T-helper 9 cell (primary cell): ENCODE measurements at regions not wholly inside any gene's neighbourhood (a gene's known extent, or its start where the extent isn't known, plus 50 kb on each side); places are given as distances from the start of the nearest gene placed in this dataset.
"Not testable (repeated sequence)": the region's sequence is repeated elsewhere in the genome, so short reads cannot be mapped to it uniquely, and the experiment has no call there.

ENCODE experiments used
- DNase-seq: peaks from one replicate; pipeline ENCODE4 v3.0.0-alpha.2; 2020

DNA sequence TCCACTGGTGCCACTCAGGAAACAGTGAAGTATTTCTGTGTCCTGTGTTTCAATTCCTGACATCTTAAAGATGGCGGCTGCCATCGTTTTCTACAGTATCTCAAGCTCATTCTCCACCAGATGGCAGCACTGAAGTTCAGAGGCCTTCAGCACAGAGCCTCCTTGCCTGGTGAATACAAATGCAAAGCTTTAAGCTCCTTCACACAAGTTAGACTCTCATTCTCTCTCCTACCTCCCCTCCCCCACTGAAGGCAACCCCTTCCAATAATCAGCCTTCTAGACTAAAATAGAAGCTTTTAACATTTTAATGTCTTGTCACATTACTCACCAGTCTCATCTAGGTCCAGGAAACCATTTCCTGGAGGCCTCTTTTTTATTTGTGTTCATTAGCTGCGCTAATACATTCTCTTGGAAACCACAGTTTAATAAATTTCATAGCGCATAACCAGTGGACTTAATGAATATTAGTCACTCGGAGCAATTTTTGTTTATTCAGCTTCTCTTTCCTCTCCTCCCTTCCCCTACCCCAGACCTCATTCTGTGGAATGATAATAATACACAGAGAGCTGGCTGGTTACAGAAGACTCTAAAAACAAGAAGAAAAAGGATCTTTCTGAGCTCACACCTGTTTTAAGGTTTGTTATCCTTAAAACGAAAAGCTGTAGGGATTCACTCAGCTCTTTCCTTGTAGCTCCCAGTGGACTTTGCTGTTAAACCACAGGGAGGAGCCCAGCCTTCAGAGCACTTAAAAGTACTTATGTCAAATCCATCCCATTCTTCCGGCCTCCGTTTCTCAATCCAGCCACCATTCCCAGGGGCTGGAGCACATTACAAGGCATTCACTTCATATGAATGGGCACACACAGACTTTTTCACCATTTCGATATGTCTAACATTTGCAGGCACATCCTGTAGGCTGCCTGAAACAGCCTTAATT, 384.9 kb downstream of the HLX start:
- peak; percentile 18 for DNase-seq

DNA sequence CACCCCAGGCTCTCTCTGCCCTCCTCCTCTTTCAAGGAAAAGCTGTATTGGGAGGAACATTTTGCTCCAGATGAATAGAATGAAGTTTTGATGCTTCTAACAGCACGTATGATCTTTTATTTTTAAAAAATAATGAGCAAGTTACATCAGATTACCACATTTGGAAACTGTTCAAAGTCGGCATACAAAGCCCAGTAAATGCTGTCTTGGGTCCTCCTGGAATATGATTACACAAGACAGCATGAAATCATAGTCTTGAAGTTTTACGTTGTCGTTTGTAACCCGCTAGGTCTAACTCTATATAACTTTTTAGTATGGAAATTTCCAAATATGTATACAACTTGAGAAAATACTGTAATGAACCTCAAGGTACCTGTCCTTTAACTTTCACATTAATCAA, 385.6 kb downstream of the HLX start:
- no peak for DNase-seq

DNA sequence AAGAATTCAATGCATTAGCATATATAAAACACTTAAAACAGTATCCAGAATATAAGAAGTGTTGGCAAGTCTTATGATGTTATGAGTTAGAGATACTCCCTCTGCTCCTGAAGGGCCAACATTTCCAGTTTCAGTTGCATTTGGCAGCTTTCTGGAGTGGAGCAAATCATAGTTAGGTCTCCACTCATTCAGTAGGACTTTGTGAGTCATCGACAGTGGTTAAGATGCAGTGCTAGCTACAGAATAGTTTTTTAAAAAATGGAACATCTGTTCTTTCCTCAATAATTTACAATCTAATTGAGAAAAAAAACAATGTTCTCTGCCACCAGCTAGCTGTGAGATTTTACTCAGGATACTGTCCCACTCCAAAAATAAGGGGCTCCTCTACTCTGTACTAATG, 389.1 kb downstream of the HLX start:
- no peak for DNase-seq

DNA sequence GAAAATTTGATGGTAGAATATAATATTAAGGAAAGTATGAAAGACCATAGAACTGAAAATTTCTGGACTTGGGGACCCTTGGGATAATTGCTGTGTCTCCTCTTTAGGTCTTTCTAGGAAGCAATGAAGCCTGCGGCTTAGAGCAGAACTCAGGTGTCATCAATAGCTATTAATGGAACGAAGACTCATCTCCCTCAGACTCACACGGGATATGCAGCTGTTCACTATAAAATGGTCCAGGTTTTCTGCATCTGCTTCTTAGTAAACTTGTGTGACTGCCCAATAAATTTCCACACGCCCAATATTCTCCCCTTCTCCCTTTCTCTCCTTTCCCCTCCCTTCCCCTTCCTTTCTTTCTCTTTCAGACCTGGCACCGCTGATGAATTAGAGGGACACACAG, 392.5 kb downstream of the HLX start:
- no peak for DNase-seq

DNA sequence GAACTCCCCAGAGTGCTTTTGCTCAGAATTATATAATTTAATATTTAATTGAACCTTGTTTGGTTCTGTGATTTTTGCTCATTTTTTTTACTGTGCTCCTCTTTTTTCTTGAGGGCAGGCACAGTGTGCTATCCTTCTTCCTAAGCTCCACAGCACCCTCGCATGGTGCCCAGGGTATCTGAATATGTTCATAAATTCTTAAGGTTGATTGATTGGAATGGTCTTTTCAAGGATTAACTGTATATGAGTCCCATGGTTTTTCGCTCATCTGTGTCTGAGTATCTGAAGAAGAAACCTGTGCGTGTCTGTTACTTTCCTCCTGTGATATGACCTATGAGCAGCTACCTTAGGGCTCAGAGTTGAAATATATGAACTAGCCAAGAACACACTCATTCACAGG, 393.7 kb downstream of the HLX start:
- DNase-seq, result no peak

DNA sequence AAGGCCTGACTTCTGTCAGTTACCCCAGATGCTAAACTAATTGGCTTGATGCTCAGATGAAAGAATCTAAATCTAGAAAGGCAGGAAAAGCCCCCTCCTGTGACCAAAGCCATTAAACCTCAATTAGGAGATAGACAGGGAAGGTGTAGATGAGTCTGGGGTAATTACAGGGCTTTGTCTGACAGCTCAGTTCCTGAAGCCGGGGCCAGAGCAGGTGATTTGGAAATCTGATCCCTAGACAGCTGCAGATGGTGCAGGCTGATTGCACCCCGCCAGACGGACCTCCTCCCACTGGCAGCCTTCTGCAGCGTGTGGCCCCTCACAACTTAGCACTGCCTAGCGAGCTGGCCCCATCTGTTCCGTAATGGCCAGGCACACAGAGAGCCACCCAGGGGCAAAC, 395.1 kb downstream of the HLX start:
- no peak for DNase-seq

DNA sequence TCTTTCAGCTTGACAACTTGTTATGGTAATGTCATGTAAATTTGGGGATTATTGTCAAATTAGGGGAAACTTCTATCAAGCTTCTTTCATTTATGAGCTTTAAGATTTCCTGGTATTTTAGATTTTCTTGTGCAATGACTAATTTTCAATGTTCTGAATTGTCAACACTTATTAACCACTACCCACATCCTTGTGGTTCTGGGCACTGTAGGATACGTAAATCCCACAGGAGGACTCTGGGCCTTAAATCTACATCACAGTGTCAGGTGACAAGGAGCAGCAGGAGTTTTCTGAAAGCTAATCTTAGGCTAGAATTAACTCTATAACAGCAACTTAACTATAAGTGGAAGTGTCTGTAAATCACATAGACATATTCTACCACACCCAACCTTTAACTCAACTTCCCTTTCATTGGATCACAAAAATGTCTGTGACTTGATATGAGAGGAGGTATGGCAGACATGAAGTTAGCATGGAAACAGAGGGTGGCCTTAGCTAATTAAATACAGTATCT, 397.7 kb downstream of the HLX start:
- no peak for DNase-seq

DNA sequence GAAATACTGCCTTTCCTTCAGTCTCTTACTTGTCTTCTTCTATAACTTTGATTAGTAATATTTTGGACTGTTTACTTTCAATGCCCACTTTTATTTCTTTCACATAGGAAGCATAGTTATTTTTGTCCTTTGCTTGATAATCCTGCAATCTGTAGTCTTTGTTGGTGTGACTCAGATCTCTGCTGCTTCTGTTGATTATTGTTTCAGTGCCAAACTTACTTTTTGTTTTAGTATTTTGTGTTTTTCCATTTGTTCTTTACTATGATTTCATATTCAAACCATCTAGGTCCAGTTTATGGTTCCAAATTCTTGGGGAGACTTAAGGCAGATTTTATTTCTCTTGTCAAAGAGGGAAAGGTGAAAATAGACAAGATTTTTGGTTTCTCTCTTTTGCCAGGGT, 399.9 kb downstream of the HLX start:
- DNase-seq, result no peak

DNA sequence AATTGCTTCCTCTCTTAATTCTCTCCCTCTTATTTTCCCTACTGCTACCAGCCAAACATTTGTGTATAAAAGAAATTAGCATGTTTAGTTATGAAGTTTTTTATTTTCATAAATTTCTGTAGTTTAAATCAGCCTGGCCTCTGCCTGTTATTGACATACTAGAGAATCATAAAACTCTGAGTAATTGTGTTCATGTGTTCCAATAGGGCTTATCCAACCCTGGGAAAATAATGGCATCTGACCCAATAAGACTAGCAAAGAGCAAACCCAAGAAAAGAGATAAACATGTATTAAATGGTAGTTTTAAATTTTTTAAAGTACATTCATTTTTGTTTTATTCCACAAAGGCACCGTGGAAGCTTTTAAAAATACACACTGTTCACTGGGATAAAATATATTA, 404.3 kb downstream of the HLX start:
- DNase-seq, result no peak

DNA sequence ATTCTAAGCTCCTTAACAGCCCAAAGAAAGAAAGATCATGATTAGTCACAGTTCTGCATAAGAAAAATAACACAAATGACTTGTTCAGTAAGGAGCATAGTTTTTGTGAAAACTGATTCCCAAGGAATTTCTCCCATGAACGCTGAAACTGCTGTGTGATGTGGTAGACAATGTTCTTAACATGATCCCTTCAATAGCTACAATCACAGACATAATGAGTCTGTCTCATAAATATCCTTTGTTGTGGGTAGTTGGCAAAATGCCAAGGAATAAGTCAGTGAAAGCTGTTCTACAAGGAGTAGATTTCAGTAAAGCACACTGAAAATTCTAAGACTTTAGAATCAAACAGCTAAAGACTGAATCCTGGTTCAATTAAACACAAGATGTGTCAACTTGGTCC, 404.8 kb downstream of the HLX start:
- DNase-seq, result no peak

DNA sequence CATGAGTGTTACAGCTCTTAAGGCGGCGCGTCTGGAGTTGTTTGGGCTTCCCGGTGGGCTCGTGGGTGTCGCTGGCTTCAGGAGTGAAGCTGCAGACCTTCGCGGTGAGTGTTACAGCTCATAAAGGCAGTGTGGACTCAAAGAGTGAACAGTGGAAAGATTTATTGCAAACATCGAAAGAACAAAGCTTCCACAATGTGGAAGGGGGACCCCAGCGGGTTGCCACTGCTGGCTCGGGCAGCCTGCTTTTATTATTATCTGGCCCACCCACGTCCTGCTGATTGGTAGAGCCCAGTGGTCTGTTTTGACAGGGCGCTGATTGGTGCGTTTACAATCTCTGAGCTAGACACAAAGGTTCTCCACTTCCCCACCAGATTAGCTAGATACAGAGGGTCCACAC, 405.7 kb downstream of the HLX start:
- not testable (repeated sequence) for DNase-seq

DNA sequence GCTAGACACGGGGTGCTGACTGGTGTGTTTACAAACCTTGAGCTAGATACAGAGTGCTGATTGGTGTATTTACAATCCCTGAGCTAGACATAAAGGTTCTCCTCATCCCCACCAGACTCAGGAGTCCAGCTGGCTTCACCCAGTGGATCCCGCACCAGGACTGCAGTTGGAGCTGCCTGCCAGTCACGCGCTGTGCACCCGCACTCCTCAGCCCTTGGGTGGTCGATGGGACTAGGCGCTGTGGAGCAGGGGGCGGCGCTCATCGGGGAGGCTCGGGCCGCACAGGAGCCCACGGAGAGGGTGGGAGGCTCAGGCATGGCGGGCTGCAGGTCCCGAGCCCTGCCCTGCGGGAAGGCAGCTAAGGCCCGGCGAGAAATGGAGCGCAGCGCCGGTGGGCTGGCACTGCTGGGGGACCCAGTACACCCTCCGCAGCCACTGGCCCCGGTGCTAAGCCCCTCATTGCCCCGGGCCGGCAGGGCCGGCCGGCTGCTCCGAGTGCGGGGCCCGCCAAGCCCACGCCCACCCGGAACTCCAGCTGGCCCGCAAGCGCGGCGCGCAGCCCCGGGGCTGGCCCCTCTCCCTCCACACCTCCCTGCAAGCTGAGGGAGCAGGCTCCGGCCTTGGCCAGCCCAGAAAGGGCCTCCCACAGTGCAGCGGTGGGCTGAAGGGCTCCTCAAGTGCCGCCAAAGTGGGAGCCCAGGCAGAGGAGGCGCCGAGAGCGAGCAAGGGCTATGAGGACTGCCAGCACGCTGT, 406.4 kb downstream of the HLX start:
- not testable (repeated sequence) for DNase-seq

DNA sequence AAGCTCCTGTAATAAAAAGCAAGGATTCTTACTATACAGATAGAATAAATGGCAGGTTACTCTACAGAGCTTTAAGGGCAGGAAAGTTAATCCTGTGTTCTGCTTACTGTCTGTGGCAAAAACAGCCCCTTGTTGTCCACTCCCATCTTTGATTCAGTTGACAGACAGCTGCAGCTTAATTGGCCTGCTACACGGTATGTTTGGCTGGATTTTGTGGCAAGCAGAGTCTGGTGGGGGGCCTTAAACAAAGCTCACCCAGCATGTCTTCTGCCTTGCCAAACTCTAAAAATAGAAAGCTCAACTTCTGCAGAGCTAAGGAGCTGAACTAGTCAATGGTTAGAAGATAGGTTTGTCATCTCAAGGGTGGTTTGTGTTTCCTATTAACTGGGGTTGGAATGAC, 407.2 kb downstream of the HLX start:
- no peak for DNase-seq

DNA sequence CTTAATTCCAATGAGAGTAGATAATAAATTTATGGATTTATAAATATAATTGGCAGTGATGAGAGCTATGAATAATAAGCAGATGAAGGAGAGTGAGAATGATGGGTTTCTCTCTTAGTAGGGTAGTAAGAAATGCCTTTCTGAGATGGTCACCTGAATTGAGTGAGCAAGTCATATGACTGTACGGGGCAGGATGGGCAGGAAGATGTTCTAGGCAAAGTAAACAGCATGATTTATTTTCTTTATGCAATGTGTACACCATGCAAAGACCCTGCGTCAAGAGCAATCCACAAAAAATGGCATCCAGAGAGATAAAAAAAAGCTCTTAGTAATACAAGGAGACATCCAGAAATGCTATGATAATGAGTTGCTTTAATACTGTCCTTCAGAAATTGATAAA, 409.9 kb downstream of the HLX start:
- DNase-seq, result no peak

DNA sequence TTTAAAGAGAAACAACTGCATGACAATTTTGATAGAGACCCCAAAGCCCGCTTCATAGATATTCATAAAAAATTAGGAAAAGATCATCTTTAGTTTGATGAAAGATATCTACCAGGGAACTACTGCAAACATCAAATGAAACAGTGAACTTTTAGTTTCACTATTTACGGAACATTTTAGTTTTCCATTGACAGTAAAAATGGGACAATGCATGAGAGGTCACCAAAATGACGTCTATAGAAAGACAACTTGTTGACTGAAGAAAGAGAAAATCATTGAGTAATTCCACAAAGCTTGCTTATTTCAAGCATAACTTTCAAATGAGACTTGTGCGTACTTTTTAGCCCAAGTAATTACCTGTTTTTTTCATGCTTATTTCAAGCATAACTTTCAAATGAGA, 411.4 kb downstream of the HLX start:
- no peak for DNase-seq

DNA sequence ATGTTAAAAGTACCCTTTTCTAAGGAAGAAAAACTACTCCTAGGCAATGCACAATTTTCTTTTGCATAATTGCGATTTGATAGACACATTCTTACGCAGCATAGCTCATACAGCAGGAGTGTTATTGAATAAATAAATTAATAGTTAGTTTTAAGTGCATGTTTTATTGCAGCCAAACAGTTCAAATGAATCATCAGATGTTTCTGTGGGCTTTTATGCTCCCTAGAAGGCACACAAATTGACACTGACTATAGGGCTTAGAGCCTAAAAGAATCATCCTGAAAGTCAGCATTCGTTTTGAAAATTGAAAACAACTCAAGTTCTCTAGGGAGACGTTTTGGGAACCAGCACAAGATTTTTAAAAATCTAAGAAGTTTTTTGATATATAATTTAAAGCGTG, 411.9 kb downstream of the HLX start:
- DNase-seq, result no peak

DNA sequence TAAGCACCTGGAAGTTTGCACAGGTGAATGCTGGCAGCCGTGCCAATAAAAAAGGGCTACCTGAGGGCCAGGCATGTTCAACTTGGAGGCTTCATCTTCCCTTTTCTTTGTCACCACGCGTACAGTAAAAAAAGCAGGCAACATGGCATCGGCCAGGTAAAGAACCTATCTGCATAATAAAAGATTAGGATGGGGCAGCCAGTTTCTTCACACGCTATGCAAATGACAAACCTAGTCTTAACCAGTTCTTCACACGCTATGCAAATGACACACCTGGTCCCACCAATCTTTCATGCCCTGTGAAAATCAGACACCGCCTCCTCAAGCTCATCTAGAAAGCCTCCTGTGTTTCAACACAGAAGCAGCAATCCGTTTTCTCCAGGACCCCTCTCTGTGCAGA, 413.4 kb downstream of the HLX start:
- no peak for DNase-seq

DNA sequence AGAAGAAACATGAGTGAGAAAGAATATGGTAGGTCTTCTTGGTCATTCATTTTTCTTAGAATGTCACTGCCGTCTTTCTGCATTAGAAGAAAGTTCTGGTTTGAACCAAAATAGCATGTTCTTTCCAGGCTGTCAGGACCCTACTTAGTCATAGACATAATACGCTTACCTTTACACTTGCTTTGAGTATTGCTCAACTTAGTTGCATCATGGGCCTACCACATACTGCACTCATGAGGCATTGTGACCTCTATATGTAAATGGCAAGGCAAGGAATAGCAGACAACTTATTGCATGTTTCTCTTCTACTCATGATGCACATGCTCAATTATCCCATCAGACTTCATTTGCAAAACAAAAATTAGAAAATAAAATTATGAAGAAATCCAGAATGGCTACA, 415.0 kb downstream of the HLX start:
- DNase-seq, result no peak

DNA sequence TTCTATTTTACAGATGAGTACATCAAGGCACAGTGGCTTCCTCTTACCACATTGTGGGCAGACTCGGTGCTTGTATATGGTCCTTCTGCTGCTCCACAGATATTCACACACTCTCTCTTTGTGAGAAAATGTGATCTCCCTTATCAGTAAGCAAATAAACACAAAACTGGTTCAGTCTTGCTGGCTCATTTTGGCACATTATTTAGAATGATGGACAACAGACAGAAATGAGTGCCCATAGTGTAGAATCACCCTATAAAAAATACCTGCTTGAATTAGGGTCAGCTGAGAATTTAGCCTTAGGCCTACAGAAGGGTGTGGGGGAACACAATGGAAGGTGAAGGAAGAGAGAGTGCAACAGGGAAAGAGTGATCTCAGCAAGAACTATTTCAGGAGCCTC, 423.1 kb downstream of the HLX start:
- DNase-seq, result no peak

DNA sequence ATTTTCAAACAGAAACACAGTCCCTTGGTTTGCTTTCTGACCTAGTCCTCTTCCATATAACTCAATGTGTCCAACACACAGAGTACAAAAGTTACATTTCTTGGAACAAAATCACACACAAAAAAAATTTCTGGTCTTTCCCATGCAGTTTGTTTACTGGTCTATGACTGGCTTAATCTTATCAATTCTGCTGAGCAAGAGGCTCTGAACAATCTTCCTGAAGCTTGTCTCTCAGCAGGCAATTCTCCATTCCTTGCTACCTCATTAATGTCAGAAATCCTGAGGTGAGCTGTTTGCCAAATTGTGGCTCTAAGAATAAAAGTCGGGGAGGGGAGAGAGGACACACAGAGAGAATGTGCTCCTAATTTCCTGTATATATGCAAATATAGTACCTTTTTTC, 423.6 kb downstream of the HLX start:
- DNase-seq, result no peak

DNA sequence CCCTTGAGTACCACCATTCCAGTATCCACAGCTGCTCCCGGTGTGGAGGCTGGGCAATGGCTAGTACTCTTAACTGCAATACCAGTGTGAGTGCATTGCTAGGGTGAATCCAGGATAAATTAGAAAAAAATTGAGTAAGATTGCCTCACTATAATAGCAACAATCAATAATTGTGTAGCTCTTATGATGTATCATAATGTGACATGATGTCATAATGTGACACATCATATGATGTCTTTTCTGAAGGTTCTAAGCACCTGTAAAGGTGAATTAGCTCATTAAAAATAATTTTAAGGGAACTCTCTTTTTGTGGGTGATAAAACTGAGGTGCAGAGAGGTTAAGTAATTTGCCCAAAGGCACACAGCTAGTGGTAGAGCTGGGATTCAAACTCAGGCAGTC, 424.4 kb downstream of the HLX start:
- DNase-seq, result no peak

DNA sequence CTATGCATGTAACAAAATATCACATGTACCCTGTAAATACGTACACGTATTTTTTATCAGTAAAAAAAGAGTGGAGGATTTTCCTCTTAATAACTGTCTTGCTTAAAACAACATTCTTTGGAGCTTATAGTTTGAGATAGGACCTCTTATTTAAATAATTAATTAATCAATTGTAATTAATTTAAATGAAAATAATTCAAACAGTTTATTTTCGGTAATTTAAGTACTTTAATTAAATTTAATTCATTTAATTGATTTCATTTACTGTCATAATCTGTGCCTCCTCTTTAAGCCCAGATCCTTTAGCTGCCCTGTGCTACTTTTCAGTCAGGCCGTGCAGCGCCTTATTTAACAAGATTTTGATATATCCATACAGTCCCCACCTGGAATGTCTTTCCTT, 427.0 kb downstream of the HLX start:
- no peak for DNase-seq

DNA sequence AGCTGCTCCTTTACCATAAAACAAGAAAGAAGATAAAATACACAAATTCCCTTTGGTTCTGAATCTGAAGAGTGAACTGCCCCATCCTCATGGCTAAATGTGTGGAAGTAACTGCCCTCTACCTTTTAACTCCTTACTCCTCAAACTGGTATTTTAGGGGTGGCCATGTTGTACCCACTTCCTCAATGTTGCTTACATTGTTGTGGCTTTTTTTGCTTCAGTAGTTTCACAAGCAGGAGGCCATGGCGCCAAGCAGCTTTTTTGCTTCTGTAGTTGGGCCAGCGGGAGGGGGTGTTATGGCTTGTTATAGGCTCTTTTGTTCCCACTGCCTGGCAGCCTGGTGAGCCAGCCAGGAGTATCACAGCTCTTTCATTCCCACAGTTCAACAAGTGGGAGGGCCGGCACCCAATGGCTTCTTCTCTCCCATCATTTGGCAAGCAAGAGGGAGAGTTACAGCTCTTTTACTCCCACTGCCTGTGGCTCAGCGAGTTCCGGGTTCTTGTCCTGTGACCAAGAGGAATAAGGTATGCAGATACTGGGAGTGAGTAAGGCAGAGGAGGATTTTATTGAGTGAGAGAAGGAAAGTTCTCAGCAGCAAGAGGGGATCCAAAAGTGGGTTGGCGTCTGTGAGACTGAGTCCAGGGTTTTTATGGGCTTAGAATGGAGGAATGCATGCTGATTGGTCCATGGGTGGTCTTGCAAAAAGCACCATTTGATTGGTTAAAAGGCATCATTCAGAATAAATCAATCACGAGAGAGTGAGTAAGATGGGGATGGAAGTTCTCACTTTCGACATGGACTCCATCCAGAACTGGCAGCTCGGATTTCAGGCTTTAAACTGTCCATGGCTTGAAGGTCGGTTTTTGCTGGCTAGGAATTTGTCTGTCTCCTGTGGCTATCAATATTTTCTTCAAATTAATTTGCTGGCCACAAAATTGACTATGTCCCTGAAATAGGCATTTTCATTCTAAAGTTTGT, 429.6 kb downstream of the HLX start:
- DNase-seq, result no peak
